ENCODE measurements at regions not wholly inside any gene's neighbourhood (a gene's known extent, or its start where the extent isn't known, plus 50 kb on each side); places are given as distances from the start of the nearest gene placed in this dataset.

GRCh38 chr16:79375351-79375750 lies 225.2 kb downstream of the MAF start:
- Histone ChIP-seq H3K27ac (ENCODE audit: low read depth, low read length) (no peak overlapping the region), H3K4me1 (replicated peaks in 1 of 4; ENCODE audit: control insufficient read depth in 3 of 4, insufficient read depth in 4 of 4, low read length in 3 of 4) (no peaks in the 10 kb centered on the region), H2BK5ac (ENCODE audit: low read depth, low read length) (no peak overlapping the region), H3K36me3 (ENCODE audit: control insufficient read depth in 2 of 4, insufficient read depth in 4 of 4, low read length in 3 of 4) (no peaks in the 10 kb centered on the region), H4K20me1 (replicated peaks in 1 of 2; ENCODE audit: control insufficient read depth in 1 of 2, insufficient read depth in 2 of 2, low read length in 2 of 2) (no peaks in the 10 kb centered on the region), H3K27me3 (replicated peaks in 1 of 4; ENCODE audit: control insufficient read depth in 3 of 4, extremely low read depth in 1 of 4, insufficient read depth in 3 of 4, low read length in 3 of 4) (no peaks in the 10 kb centered on the region), H3K4me3 (ENCODE audit: extremely low read depth in 1 of 4, insufficient read depth in 2 of 4, low read depth in 3 of 4, low read length in 4 of 4) (no peak overlapping the region), H4K91ac (replicated peaks; ENCODE audit: insufficient read length, low read length) (no peak overlapping the region), H4K8ac (ENCODE audit: extremely low read depth, insufficient read depth, low read length) (no peak overlapping the region), H2BK120ac (replicated peaks; ENCODE audit: low read depth, low read length) (no peak overlapping the region), H3K23ac (ENCODE audit: insufficient read length) (no peak overlapping the region), H3K14ac (ENCODE audit: insufficient read length) (no peak overlapping the region), H3K18ac (ENCODE audit: extremely low read depth, low read length) (no peak overlapping the region), H2AK5ac (ENCODE audit: low read depth, low read length) (no peak overlapping the region), H3K9me3 (ENCODE audit: insufficient read depth in 2 of 2, low read depth in 1 of 2, low read length in 1 of 2) (no peaks in the 10 kb centered on the region), H3K56ac (replicated peaks; ENCODE audit: insufficient read length, low read depth, low read length) (no peak overlapping the region), H2BK20ac (ENCODE audit: low read length) (no peak overlapping the region), H3K79me2 (ENCODE audit: control insufficient read depth in 1 of 2, insufficient read depth in 2 of 2, low read length in 2 of 2) (no peaks in the 10 kb centered on the region), H3K9ac (replicated peaks in 1 of 4; ENCODE audit: extremely low read depth in 1 of 4, low read depth in 3 of 4, low read length in 3 of 4) (no peak overlapping the region), H2BK12ac (ENCODE audit: low read depth, low read length) (no peak overlapping the region), H3K79me1 (ENCODE audit: low read depth, low read length) (no peaks in the 10 kb centered on the region), H2AFZ (ENCODE audit: low read length) (no peak overlapping the region), H3K4me2 (ENCODE audit: insufficient read depth in 1 of 2, low read depth in 2 of 2, low read length in 2 of 2) (no peak overlapping the region), H2BK15ac (ENCODE audit: low read length) (no peak overlapping the region), H3K23me2 (ENCODE audit: low read depth, low read length) (no peaks in the 10 kb centered on the region), H3K4ac (replicated peaks; ENCODE audit: insufficient read length, low read depth, low read length) (no peak overlapping the region), H4K5ac (ENCODE audit: insufficient read length, low read depth, low read length) (no peak overlapping the region)
- no peak for TF ChIP-seq SP1 (IDR thresholded peaks at IDR 0.05; ENCODE audit: low read depth, low read length)
- TF ChIP-seq SAP30 (IDR thresholded peaks at IDR 0.05; ENCODE audit: insufficient read depth, insufficient replicate concordance, low read length): no peak
- TF ChIP-seq EGR1 (IDR thresholded peaks at IDR 0.05; ENCODE audit: borderline replicate concordance, low read depth, low read length): no peak
- TF ChIP-seq SIX5 (IDR thresholded peaks at IDR 0.05; ENCODE audit: low read depth, low read length): no peak
- no peak for TF ChIP-seq TAF7 (optimal IDR thresholded peaks at IDR 0.05; ENCODE audit: borderline replicate concordance, low read depth, low read length)
- no peak for TF ChIP-seq RFX5 (IDR thresholded peaks at IDR 0.05; ENCODE audit: borderline replicate concordance, low read depth, low read length)
- TF ChIP-seq EZH2 (IDR thresholded peaks at IDR 0.05; ENCODE audit: low read depth, low read length, severe bottlenecking): no peak
- TF ChIP-seq TAF1 (IDR thresholded peaks at IDR 0.05; ENCODE audit: low read depth, low read length): no peak
- no peak for TF ChIP-seq ZNF274 (IDR thresholded peaks at IDR 0.05; ENCODE audit: borderline replicate concordance, extremely low read depth, low read length)
- TF ChIP-seq CBX8 (IDR thresholded peaks at IDR 0.05; ENCODE audit: borderline replicate concordance, low read depth, low read length): no peak
- TF ChIP-seq PHF8 (conservative IDR thresholded peaks at IDR 0.05; ENCODE audit: low read depth, low read length): no peak
- TF ChIP-seq KDM4A (IDR thresholded peaks at IDR 0.05; ENCODE audit: low read depth, low read length, severe bottlenecking): no peak
- TF ChIP-seq GTF2F1 (IDR thresholded peaks at IDR 0.05; ENCODE audit: borderline replicate concordance, low read depth, low read length): no peak
- TF ChIP-seq RXRA (IDR thresholded peaks at IDR 0.05; ENCODE audit: insufficient read depth, low read depth, low read length): no peak
- no peak for TF ChIP-seq BCL11A (IDR thresholded peaks at IDR 0.05; ENCODE audit: low read depth in 2 of 2, low read length in 2 of 2)
- FAIRE-seq (no peak), DNase-seq (ENCODE audit: low read depth in 1 of 2, low spot score in 2 of 2) (no peak)
- ChIA-PET CTCF (ENCODE audit: partially characterized antibody) (no interaction called here), POLR2A (ENCODE audit: partially characterized antibody) (no interaction called here)

All from H1 (cell line).